ENCODE measurements at regions not wholly inside any gene's neighbourhood (a gene's known extent, or its start where the extent isn't known, plus 50 kb on each side); places are given as distances from the start of the nearest gene placed in this dataset.

DNA sequence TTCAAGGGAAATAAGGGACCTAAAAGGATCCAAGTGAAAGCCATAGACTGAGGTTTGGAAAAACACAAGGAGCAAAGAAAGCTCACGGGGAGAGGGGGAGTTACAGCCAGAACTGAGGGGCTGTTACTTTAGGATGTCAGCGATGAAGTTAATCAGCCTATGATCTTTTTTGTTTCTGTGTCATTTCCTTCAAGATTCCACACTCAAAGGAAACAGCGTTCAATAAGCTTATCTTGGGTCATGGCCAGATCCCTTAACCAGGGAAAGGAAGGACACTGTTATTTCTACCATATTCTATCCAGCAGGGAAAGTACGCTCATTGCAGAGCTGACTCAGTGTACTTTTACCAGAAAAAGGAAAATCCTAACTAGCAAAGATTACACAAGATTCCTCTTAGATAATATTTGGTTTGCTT, 132.8 kb downstream of the PFDN4 start:
- no peak overlapping the region for H3K4me3 ChIP-seq (ENCODE audit: low read length)
- peak; percentile 56 for DNase-seq (ENCODE audit: low read depth)
- TF ChIP-seq CTCF (conservative IDR thresholded peaks at IDR 0.05; ENCODE audit: low read length), result no peak

DNA sequence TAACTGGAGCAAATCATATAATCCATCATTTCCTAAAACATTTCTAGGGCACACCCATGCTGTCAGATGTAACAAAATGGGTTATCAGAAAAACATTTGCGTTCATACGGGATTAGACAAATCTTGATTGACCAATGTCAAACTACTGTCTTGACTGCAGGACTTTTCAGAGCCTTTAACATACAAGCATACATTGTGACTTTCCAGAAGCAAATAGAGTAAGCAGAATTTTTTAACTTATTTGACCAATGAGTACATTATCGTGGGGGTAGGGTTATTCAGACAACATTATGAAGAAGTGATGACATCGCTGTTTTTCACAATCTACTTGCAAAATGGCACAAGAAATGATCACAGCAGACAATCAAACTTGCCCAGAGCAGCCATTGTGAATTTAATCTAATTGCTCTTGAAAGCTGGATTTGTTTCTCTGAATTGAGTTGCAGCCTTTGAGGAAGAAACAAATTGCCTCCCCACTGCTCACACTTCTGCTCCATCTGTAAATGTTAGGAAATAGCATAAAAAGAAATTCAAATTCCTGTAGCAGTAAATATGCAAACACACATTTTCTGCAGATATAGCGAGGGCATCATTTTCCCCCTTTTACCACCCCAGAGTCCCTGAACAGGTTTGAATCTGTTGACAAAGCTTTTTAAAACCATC, 133.0 kb upstream of the DOK5 start:
- no peak for DNase-seq (ENCODE audit: low read depth)
- H3K4me3 ChIP-seq (ENCODE audit: low read length), result no peak overlapping the region
- no peak for TF ChIP-seq CTCF (conservative IDR thresholded peaks at IDR 0.05; ENCODE audit: low read length)

- no peak overlapping the region for H3K4me3 ChIP-seq (ENCODE audit: low read length)
- TF ChIP-seq CTCF (conservative IDR thresholded peaks at IDR 0.05; ENCODE audit: low read length), result no peak
- DNase-seq (ENCODE audit: low read depth), result no peak
These were observed 132.3 kb upstream of the DOK5 start for GRCh38 chr20:54343099-54343498.

- no peak for DNase-seq (ENCODE audit: low read depth)
- no peak for TF ChIP-seq CTCF (conservative IDR thresholded peaks at IDR 0.05; ENCODE audit: low read length)
- H3K4me3 ChIP-seq (ENCODE audit: low read length), result no peak overlapping the region
These were observed 131.8 kb upstream of the DOK5 start for GRCh38 chr20:54343634-54344033.

GRCh38 chr20:54344832-54345231, 130.6 kb upstream of the DOK5 start:
- no peak overlapping the region for H3K4me3 ChIP-seq (ENCODE audit: low read length)
- no peak for DNase-seq (ENCODE audit: low read depth)
- TF ChIP-seq CTCF (conservative IDR thresholded peaks at IDR 0.05; ENCODE audit: low read length), result no peak

DNA sequence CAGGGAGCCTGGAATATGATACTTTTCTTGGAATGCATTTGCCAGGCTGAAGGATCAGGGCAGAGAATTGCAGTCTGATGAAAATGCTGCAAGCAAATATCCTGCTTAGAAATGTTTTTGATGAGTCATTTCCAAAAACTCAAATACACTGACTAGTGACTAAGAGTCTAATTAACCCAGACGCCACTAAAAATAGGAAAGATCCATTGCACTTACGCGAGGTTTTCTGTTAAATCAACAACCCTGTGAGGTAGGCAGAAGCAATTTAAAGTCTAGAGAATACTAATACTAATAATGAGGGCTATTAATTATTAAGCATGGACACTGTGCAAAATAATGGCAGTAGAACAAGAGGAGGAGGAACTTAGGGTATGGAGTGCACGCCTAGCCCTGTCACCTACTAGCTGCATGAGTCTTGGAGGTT, 130.1 kb upstream of the DOK5 start:
- peak overlapping the region; percentile 27 for H3K4me3 ChIP-seq (ENCODE audit: low read length)
- TF ChIP-seq CTCF (conservative IDR thresholded peaks at IDR 0.05; ENCODE audit: low read length), result no peak
- peak; percentile 87 for DNase-seq (ENCODE audit: low read depth)

DNA sequence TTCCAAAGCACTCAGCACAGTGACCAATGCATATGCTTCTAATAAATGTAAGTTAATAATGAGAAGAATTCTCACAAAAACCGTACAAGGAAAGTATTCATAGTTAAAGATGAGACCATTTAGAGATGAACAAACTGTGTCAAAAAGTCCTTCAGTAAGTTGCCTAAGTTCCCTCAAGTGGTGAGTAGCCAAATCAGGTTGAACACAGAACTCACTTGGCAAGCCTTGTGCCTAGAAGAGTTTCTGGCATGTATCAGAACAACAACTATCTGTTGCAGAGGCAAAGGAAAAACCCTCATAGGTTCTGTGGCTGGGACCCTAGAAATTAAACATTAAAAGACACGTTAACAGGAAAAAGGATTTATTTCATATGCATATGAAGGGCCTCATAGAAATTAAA, 129.6 kb upstream of the DOK5 start:
- TF ChIP-seq CTCF (conservative IDR thresholded peaks at IDR 0.05; ENCODE audit: low read length), result no peak
- no peak overlapping the region for H3K4me3 ChIP-seq (ENCODE audit: low read length)

More for the DNA sequence above, 129.6 kb upstream of the DOK5 start:
- peak; percentile 75 for DNase-seq (ENCODE audit: low read depth)
